Epithelial cell of esophagus (primary cell): ENCODE measurements at regions not wholly inside any gene's neighbourhood (a gene's known extent, or its start where the extent isn't known, plus 50 kb on each side); places are given as distances from the start of the nearest gene placed in this dataset.

Source experiments
- DNase-seq: peaks from one replicate; pipeline ENCODE4 v3.0.0; 2010; ENCODE audit warnings: low read depth
- H3K4me3 ChIP-seq: 2 replicates; pipeline ENCODE4 v1.5.1; 2011; ENCODE audit warnings: mild to moderate bottlenecking, low read length, control low read depth
- TF ChIP-seq, protein P1 (sequence below): IDR thresholded peaks from 2 replicates; pipeline ENCODE4 v1.5.1; 2011; ENCODE audit warnings: low read depth, mild to moderate bottlenecking, low read length, control low read depth, inconsistent platforms; ENCODE audit not compliant: insufficient read depth; ENCODE audit errors: missing control alignments

DNA sequence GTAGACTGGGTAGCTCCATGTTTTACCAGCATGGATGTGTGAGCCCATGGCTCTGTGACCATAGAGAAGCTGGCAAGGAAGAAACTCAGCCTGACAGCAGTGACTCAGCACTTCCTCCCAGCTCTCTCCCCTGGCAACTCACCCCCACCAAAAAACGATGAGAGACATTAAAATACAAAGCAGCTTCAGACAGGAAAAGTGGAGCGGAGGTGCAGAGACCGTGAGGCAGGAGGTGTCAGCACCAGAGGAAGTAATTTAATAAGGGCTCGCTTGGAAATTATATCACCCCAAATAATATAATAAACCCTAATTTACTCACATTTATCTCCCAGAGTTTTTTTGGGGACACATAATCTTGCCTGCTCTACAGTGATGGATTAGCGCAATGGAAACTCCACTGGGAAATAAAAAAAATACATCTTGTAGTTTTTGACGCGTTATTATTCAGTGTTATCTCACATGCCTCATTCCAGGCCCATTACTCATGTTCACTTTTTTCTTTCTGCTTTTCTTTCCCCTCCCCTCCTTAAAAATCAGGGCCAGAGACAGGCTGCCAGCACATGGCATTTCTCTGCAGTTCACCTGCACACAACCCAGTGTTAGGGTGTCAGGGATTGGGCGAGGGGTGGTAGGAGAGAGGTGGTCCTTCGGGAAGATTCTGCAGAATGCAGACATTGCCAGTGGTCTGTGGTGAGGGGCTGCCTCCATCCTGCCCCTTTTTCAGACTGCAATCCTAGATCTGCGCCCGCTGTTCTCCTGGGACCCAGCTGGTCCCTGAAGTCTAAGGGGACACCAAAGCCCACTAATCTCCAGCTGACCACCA, 170.8 kb downstream of the BUD13 start:
- DNase-seq, result no peak
- TF ChIP-seq, protein P1, sequence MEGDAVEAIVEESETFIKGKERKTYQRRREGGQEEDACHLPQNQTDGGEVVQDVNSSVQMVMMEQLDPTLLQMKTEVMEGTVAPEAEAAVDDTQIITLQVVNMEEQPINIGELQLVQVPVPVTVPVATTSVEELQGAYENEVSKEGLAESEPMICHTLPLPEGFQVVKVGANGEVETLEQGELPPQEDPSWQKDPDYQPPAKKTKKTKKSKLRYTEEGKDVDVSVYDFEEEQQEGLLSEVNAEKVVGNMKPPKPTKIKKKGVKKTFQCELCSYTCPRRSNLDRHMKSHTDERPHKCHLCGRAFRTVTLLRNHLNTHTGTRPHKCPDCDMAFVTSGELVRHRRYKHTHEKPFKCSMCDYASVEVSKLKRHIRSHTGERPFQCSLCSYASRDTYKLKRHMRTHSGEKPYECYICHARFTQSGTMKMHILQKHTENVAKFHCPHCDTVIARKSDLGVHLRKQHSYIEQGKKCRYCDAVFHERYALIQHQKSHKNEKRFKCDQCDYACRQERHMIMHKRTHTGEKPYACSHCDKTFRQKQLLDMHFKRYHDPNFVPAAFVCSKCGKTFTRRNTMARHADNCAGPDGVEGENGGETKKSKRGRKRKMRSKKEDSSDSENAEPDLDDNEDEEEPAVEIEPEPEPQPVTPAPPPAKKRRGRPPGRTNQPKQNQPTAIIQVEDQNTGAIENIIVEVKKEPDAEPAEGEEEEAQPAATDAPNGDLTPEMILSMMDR, result no peak
- H3K4me3 ChIP-seq, result no peak overlapping the region

DNA sequence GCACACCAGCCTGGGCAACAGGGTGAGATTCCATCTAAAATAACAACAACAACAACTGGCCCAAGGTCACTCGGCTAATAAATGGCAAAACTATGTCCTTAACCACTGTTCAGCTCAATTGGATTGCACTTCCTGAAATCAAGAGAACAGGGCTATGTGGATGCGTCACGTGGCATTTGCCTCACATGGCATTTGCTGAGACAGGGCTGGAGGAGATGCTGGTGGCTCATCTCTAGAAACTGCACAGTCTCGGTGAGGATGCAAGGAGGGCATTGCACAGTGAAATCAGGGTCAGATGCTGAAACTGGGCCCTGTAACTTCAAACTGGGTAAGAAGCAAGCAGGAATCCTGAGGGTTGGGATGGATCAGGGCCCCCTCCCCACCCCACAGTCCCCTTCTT, 171.9 kb downstream of the BUD13 start:
- no peak for DNase-seq
- no peak overlapping the region for H3K4me3 ChIP-seq
- TF ChIP-seq, protein P1, result no peak

DNA sequence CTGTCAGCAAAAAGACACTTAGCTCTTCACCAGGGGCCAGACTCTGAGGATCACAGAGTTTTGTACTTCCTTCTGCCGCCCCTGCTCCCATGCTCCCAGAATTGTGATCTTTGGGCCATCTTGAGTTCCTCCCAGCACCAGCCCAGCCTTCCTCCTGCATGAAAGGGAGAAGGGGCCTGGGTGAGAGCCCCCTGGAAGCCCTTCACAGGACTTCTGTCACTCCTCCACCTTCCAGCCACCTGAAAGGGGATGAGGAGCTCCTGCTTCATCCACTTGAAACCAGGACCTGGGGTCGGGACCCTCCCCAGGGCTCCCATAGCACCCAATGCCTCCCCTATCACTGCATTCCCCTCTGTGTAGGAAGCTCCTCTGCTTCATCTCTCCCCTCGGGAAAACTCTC, 174.2 kb downstream of the BUD13 start:
- H3K4me3 ChIP-seq, result no peak overlapping the region
- TF ChIP-seq, protein P1, result no peak
- no peak for DNase-seq

DNA sequence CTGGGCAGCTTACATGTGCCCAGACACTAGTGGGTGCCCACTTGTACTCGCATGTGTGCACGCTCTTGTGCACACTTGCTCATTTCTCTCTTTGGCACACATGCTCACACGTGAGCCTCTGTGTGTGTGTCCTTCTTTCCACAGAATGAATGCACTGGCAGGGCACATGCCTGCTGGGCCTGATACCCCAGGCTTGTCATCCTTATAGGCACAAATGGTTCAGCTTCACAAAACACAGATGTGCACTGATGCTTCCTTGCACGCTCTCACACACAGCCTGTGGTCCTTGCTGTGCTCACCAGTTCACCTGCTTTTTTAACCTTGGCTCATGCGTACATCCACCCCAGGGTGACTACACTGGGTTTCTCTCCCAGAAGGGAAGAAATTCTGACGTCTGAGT, 174.8 kb downstream of the BUD13 start:
- TF ChIP-seq, protein P1, result no peak
- no peak overlapping the region for H3K4me3 ChIP-seq
- no peak for DNase-seq

DNA sequence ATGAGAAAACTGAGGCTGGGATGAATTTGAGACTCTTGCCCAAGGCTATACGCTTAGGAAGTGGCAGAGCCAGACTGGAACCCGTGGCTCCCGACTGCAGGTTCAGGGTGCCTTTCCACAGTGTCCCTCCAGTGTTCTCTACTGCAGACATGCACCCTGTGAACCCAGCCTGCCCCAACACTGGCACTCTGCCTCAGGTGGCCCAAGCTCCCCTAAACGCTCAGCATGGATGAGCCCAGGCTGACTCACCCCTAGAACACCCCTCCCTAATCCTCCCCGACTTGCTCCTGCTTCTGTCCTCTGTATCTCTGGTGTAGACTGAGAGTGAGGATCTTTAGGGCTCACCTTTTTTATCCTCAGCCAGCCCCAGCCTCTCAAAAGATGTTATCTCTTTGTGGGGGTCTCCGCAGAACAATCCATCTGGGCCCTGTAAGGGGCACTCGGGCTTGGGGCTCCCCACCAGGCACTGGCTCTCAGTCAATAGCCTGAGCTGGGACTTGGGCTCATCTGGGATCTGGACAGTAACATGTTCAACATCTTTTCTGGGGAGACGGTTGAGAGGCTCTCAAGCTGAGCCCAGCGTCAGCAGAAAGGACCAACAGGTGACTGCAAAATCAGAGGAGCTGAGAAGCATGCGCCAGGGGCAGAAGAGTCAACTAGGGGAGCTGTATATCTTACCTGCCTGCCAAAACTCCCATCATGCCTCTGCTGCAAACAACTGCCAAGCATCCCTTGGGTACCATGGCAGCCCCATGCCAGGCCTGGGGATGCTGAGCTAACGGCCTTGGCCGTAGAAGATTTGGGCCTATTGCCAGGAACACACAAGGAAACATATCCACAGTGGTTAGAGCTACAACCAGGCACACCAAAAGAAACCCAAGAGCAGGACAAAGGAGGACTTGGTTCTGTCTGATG, 176.2 kb downstream of the BUD13 start:
- TF ChIP-seq, protein P1, result no peak
- H3K4me3 ChIP-seq, result no peak overlapping the region
- DNase-seq, result no peak

DNA sequence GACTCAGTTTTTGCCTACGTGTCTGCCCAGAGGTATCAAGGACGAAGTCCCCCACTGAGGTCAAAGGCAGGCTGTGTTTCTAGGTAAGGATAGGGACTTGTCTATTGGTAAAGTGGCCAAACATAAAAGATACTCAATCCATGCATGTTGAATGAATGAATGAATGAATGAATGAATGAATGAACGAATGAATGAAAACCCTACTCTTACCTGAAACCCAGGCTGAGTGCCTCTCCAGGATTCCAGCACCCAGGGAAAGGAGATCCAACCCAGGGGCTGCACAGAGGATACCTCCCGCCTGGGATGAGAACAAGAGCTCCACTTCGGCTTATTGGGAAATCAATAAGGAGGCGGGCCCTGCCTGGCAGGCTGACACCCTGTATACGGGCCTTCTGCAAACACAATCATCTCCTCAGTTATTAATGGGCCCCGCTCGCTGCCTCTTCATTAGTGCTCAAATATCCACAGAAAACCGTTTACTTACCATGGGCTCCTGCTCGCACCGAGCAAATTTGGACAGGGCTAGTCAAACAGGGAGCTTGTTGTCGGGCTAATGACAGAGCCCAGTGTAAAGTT, 177.4 kb downstream of the BUD13 start:
- TF ChIP-seq, protein P1, result no peak
- DNase-seq, result no peak
- no peak overlapping the region for H3K4me3 ChIP-seq
